Embryonic facial prominence (tissue), 1 donor: ENCODE measurements at regions not wholly inside any gene's neighbourhood (a gene's known extent, or its start where the extent isn't known, plus 50 kb on each side); places are given as distances from the start of the nearest gene placed in this dataset.
A peak's percentile ranks its signal among the peaks of the same experiment; 100 is the strongest.

Source experiments
- DNase-seq: peaks from one replicate; pipeline ENCODE4 v3.0.0-alpha.2; 2016; ENCODE audit errors: extremely low spot score

DNA sequence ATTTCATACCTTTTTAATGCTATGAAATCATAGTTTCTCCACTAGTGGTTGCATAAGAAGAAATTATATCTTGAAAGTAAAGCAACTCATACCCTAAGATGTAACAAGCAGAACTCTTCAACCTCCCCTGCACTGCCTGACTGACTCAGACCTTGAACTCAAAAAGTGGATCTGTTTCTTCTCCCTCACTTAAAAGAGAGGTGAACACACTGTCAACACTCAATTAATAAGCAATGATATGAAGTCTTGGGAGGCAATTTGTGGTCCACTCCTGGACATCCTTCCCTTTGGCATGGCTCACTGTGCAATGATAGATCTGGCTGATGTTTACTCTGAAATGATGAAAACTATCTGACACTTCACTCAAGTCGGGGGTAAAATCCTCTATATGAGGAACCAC lies 282.0 kb upstream of the DKK2 start:
- DNase-seq, result no peak

DNA sequence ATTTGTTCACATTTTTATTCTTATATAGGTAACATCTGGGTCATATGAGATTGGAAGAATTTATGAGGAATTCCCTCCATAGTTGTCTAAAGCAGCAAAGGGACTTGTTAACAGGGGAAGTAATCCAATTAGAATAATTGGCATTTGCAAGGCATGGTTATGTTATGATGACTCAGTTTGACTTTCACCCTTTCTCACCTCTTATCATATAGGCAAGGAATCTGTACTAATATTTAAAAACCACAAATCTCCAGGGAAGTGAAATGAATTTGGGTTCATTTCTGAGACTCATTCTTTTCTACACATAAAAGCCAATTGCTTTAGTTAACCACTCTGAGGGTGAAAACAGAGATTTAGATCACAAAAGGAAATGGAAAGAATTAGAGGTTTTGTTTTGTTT lies 281.5 kb upstream of the DKK2 start:
- DNase-seq, result no peak

DNA sequence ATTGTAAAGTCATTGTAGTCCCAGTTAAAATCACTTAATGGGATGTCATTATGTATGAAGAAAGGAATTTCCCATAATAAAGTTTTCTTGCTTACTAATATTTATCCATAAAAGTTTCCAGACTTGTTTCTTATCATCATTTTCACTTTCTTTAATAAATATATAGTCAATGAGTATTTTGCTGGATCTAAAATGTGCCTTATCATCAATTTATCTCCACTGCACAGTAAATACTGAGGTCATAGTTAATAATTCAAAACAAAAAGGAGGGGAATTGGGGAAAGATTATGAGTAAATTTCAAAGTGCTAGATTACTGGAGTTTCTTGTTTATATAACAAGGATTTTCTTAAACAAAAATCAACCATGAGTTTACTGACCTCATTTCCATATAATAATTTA lies 279.5 kb upstream of the DKK2 start:
- no peak for DNase-seq

DNA sequence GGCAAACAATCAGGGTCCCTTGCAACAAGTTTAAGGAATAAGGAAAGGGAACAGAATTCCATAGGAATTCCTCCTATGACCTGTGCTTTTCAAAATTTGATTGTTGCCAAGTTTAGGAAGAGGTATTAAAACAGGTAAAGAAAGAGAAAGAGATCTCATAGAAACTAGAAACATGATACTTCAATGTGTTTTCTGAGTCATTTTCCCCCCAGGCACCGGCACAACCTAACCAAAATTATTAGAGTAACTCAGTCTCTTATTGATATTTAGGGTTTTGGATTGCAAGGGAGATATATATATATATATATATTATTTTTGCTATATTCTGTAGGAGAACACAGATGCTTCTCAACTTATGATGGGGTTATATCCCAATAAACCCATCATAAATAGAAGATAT lies 278.0 kb upstream of the DKK2 start:
- DNase-seq, result no peak

DNA sequence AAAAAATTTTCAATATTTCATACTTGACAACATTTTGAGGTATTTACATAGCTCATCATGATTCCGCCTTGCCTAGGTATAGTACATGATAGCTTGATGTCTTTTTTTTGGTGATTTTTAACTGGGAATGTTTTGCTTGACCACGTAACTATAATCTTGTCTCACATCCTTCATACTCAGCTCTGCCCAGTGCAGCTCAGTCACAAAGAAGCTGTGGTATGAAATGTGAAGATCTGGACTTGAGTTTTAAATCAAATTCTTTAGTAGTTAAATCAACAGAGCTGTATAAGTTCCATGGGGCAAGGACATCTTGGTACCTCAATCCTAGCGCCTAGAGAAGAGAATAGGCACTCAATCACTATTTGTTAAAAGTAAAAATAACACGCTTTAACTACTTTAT lies 276.3 kb upstream of the DKK2 start:
- no peak for DNase-seq

- DNase-seq, result no peak
Observed at GRCh38 chr4:107304699-107305286, 268.7 kb upstream of the DKK2 start.

DNA sequence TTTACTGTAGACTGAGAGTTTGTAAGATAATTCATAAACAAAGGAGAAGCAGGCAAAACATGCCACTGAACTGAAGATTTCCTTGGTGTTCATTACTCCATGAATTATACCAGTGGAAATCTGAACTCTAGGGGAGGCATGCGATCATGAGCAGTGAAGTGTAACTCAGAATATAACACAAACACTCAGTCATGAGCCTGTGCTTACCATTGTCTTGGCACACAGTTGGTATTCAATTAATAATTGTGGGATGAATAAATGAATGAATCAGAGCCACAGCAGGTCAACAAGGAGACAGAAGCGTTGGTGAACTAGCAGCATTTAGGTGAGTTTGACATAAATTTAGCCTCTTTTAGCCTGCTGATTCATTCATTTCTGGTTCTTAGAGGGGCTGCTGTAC lies 263.5 kb upstream of the DKK2 start:
- no peak for DNase-seq

DNA sequence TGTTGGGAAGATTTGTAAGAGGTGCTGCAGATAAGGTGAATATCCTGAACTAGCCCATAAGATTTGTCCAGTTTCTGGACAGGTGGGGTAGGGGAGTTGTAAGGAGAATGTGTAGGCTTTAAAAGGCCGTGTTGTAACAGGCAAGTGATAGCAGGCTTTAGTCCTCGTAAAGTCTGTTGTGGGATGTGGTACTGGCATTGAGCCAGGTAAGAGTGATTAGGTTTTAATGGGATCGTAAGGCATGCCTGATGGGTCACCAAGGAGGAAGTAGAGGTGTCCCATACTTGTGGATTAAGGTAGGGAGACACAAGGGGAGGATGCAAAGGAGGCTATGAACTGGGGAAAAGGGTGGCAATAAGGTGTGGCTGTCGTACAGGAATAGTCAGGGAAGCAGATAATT lies 256.9 kb upstream of the DKK2 start:
- no peak for DNase-seq

- DNase-seq, result peak; percentile 29
Observed at GRCh38 chr4:107283587-107284559, 247.8 kb upstream of the DKK2 start.

DNA sequence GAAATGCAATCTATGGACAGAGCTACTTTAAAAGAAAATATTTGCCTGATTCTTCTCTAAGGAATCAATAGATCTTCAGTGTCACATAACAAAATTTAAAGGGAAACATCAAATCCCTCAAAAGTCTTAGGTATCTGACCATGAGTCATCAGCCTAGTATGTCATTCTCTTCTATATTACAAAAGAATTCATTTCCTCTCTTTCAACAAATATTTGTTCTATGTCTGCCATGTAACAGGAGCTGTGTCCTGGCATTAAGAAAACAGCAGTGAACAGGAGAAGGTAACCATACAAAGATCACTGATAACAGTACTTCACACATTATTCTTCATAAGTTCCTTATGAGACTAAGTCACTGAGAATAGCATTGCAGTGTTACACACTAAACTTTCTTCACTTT lies 243.6 kb upstream of the DKK2 start:
- no peak for DNase-seq

GRCh38 chr4:107278791-107279483 lies 242.8 kb upstream of the DKK2 start:
- no peak for DNase-seq

DNA sequence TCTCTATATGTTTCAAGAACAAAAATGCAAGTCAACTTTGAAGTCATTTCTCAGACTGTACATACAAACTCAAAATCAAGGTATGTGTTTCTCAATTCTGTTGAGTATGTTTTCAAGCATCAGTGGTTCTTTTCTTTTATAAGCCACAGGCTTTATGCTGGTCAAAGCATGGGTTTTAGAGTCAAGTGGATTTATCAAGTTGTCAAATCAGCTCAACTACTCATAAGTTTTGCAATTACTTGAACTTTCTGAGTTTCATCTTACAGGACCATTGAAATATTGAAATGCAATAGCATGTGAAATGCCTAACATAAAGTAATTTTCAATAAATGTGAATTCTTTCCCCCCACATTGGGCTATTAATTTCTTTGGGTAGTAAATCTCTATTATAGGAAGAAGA lies 239.9 kb upstream of the DKK2 start:
- DNase-seq, result no peak

DNA sequence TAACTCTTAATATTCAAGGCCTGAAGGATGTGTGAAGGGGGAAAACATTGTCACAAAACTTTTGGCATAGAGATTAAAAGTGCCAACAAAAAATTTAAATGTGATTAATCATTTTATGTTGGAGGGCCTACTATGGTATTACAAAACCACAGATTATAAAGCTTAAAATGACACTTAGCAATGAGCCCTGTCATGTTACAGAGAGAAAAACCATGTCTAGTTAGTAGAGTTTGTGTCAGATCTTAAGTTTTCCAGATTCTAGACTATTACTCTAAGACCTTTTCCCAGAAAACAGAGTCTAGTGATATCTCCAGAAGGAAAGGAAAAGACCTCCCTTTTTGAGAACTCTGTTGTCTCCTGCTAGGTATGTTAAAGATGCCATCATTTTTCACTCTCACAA lies 239.1 kb upstream of the DKK2 start:
- DNase-seq, result no peak

DNA sequence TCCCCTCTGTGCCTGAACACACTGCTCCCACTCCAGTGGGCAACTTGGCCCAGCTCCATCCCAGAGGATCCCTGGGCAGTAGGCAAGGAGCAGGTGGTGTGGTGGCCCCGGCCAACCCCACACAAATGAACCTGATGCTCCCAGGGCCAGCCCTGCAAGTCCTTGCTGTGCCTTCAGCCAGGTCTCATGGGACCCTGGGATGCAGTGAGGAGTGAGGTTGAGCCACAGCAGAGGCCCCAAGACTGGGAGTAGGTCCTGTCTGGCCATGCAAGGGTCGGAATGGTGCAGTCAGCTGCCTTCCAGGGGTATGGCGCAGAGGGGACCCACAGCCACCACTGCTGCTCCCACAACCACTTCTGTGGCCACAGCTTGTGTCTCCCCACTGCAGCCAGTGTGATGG lies 234.5 kb upstream of the DKK2 start:
- no peak for DNase-seq

DNA sequence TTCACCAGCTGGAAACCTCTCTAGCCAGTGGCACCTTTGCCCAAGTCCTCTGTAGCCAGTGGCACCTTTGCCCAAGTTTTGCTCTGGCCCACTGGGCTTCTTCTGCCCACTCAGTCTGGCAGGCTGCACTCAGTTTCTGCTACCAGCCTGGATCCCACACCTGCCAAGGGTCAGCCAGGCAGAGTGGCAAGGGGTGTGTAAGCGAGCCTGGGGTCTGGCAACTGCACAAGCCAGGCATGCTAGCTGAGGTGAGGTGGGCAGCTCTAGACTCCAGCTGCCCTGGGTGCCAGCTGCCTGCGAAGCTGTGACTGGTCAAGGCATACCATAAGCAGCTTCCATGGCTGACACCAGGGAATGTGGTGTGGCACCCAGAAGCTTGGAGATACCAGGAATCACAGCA lies 233.1 kb upstream of the DKK2 start:
- DNase-seq, result no peak

- no peak for DNase-seq
Observed at GRCh38 chr4:107265859-107266258, 229.7 kb upstream of the DKK2 start.

GRCh38 chr4:107261241-107261874 lies 225.2 kb upstream of the DKK2 start:
- no peak for DNase-seq

DNA sequence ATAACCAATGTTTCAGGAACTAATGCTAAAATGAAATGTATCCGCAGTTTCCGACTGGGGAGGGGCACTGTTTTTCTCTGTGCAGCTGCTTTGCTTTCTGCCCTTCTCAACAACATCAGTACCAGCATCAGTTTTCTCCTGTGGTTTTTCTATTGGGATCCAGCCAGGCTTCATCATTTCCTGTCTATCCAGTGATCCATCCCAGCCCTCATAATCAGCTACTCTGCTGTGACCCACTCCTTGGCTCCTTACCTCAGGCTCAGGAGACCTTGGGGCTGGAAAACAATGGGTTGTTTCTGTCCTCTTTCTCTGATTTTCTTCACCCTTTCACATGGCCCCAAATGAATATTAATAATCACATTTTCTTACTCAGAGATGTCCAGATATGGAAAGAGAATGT lies 222.2 kb upstream of the DKK2 start:
- no peak for DNase-seq

GRCh38 chr4:107255596-107255995 lies 219.5 kb upstream of the DKK2 start:
- no peak for DNase-seq

DNA sequence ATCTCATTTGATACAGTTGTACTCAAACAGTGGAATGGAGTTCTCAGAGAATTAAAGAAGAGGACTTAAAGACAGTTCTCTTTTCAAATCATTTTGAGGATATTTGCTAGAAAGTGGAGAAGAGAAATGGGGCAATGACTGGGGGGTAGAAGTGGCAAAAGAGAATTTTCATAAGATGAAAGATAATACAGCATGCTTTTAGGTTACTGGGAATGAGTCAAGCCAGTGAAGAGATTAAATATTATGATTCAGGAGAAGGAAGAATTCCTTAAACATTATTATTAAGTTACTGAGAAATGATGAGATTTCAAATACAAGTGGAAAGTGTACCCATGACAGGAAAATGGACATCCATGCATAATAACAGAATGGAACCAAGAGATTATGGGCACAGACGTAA lies 219.0 kb upstream of the DKK2 start:
- no peak for DNase-seq

DNA sequence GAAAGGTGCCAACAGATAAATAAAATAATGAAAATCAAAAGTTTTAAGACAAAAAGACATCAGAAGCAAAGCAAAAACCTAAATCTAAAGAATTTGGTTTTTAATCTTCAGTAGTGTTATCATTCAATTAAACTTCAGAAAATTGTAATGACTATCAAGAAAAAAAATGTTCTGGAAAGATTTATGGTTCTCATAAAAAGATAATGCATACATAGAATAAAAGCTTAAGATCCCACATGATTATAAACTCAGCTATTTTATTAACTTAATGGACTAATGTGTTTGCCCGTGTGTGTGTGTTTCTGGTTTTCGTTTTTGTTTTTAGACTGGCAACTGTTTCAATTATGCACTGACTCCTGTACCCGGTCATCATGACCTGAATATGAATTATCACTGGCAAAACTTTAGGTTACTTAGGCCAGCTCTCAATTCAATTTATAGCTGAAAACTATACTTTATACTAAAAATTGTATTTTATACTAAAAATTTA lies 217.5 kb upstream of the DKK2 start:
- no peak for DNase-seq

- DNase-seq, result no peak
Observed at GRCh38 chr4:107253090-107253489, 217.0 kb upstream of the DKK2 start.
